SK-N-MC (cell line): ENCODE measurements at regions not wholly inside any gene's neighbourhood (a gene's known extent, or its start where the extent isn't known, plus 50 kb on each side); places are given as distances from the start of the nearest gene placed in this dataset.

Experiments
- DNase-seq: peaks from one replicate; pipeline ENCODE4 v3.0.0-alpha.2; 2011; ENCODE audit warnings: low read depth, low spot score
- H3K27ac ChIP-seq: fragments of 200-600 bp; sonication (generic); 2 replicates; pipeline ENCODE4 v1.5.1; 2016; ENCODE audit warnings: mixed run types
- H3K36me3 ChIP-seq: fragments of 200-600 bp; sonication (generic); 2 replicates; pipeline ENCODE4 v1.6.1; 2017; ENCODE audit warnings: antibody characterized with exemption, low read length, mixed read lengths; ENCODE audit not compliant: insufficient read depth
- H3K4me3 ChIP-seq: fragments of 200-600 bp; sonication (generic); 2 replicates; pipeline ENCODE4 v1.5.1; 2016
- H3K9ac ChIP-seq: fragments of 200-600 bp; sonication (generic); 2 replicates; pipeline ENCODE4 v1.8.0; 2017; ENCODE audit warnings: mixed run types, mixed read lengths; ENCODE audit not compliant: insufficient read length
- H3K9me3 ChIP-seq: fragments of 200-600 bp; sonication (generic); 2 replicates; pipeline ENCODE4 v1.6.1; 2017; ENCODE audit warnings: low read depth, mild to moderate bottlenecking, antibody characterized with exemption, low read length, moderate library complexity, mixed read lengths
- EZH2 ChIP-seq: fragments of 200-600 bp; sonication (generic); IDR thresholded peaks from one replicate; pipeline ENCODE4 v1.6.1; 2017; ENCODE audit warnings: antibody characterized with exemption
- FOXP2 ChIP-seq: optimal IDR thresholded peaks from 2 replicates; pipeline ENCODE3; 2011; ENCODE audit warnings: mild to moderate bottlenecking, moderate library complexity; ENCODE audit not compliant: insufficient read depth; ENCODE audit errors: extremely low read length, control extremely low read depth
- POLR2AphosphoS5 ChIP-seq: IDR thresholded peaks from 2 replicates; pipeline ENCODE4 v1.6.1; 2012; ENCODE audit warnings: mild to moderate bottlenecking, low read depth, low read length, borderline replicate concordance

- Histone ChIP-seq H3K9me3 (no peaks in the 10 kb centered on the region), H3K27ac (no peak overlapping the region), H3K4me3 (no peak overlapping the region), H3K36me3 (no peaks in the 10 kb centered on the region), H3K9ac (no peak overlapping the region)
- DNase-seq = no peak
- TF ChIP-seq POLR2AphosphoS5 (no peak), EZH2 (no peak), FOXP2 (no peak)
These were observed 745.8 kb downstream of the TRHDE start for GRCh38 chr12:73017981-73018380.

- no peak for DNase-seq
- TF ChIP-seq POLR2AphosphoS5 = no peak
- TF ChIP-seq FOXP2 = no peak
These were observed 781.7 kb downstream of the TRHDE start for GRCh38 chr12:73053893-73054292.

DNA sequence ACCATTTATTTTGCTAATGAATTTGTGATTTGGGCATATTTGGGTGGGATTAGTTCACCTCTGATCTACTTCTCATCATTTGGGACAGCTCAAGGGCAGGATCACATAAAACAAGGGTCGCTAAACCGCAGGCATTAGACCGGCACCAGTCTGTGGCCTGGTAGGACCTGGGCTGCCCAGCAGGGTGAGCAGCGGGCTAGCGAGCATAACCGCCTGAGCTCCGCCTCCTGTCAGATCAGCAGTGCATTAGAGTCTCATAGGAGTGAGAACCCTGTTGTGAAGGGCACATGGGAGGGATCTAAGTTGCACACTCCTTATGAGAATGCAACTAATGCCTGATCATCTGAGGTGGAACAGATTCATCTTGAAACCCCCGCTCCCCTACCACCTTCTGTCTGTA is 785.3 kb downstream of the TRHDE start:
- Histone ChIP-seq H3K4me3 (no peak overlapping the region), H3K36me3 (no peaks in the 10 kb centered on the region), H3K27ac (no peak overlapping the region), H3K9me3 (no peaks in the 10 kb centered on the region), H3K9ac (no peak overlapping the region)
- no peak for DNase-seq
- TF ChIP-seq EZH2 = no peak

More at GRCh38 chr12:73053893-73054292, 781.7 kb downstream of the TRHDE start:
- no peak overlapping the region for H3K4me3 ChIP-seq
- no peaks in the 10 kb centered on the region for H3K36me3 ChIP-seq
- no peak overlapping the region for H3K9ac ChIP-seq
- no peak overlapping the region for H3K27ac ChIP-seq
- no peaks in the 10 kb centered on the region for H3K9me3 ChIP-seq

DNA sequence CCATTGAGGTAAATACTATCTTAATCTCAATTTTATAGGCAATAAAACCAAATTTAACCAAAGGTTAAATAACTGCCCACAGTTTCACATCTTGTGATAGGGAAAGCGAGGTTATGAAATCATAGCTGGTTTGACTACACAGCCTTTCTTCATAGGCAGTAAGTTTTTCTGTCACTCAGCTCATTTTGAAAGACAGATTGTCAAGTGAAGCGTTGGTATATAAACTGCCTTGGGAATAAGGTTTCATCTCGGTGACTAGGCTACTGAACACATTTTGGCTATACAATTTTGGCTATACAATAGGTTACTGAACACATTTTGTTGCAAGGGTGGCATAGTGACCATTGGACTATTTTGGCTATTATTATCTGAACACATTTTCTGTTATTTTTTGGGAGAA is 793.7 kb downstream of the TRHDE start:
- TF ChIP-seq EZH2 = no peak
- TF ChIP-seq POLR2AphosphoS5 = no peak
- H3K9ac ChIP-seq = no peak overlapping the region
- no peak for DNase-seq

GRCh38 chr12:73067616-73068015 is 795.4 kb downstream of the TRHDE start:
- no peak overlapping the region for H3K27ac ChIP-seq
- H3K9ac ChIP-seq = no peak overlapping the region
- no peak overlapping the region for H3K4me3 ChIP-seq
- H3K9me3 ChIP-seq = no peaks in the 10 kb centered on the region
- no peak for DNase-seq
- TF ChIP-seq FOXP2 = no peak
- TF ChIP-seq POLR2AphosphoS5 = no peak
- no peak for TF ChIP-seq EZH2
- H3K36me3 ChIP-seq = no peaks in the 10 kb centered on the region

More for the DNA sequence above, 793.7 kb downstream of the TRHDE start:
- Histone ChIP-seq H3K4me3 (no peak overlapping the region), H3K9me3 (no peaks in the 10 kb centered on the region), H3K36me3 (no peaks in the 10 kb centered on the region), H3K27ac (no peak overlapping the region)

GRCh38 chr12:73072214-73072613 is 800.0 kb downstream of the TRHDE start:
- H3K9ac ChIP-seq = no peak overlapping the region
- TF ChIP-seq EZH2 (no peak), POLR2AphosphoS5 (no peak), FOXP2 (no peak)
- H3K27ac ChIP-seq = no peak overlapping the region

GRCh38 chr12:73076760-73077159 is 804.6 kb downstream of the TRHDE start:
- Histone ChIP-seq H3K36me3 (no peaks in the 10 kb centered on the region), H3K27ac (no peak overlapping the region), H3K9ac (no peak overlapping the region), H3K4me3 (no peak overlapping the region), H3K9me3 (no peaks in the 10 kb centered on the region)
- no peak for TF ChIP-seq FOXP2
- no peak for TF ChIP-seq EZH2
- TF ChIP-seq POLR2AphosphoS5 = no peak
- DNase-seq = no peak

More at GRCh38 chr12:73072214-73072613, 800.0 kb downstream of the TRHDE start:
- Histone ChIP-seq H3K36me3 (no peaks in the 10 kb centered on the region), H3K4me3 (no peak overlapping the region), H3K9me3 (no peaks in the 10 kb centered on the region)
- no peak for DNase-seq

GRCh38 chr12:73083736-73084135 is 811.6 kb downstream of the TRHDE start:
- no peak for DNase-seq
- Histone ChIP-seq H3K4me3 (no peak overlapping the region), H3K9ac (no peak overlapping the region), H3K36me3 (no peaks in the 10 kb centered on the region), H3K27ac (no peak overlapping the region), H3K9me3 (no peaks in the 10 kb centered on the region)
- TF ChIP-seq FOXP2 = no peak
- no peak for TF ChIP-seq EZH2
- no peak for TF ChIP-seq POLR2AphosphoS5

DNA sequence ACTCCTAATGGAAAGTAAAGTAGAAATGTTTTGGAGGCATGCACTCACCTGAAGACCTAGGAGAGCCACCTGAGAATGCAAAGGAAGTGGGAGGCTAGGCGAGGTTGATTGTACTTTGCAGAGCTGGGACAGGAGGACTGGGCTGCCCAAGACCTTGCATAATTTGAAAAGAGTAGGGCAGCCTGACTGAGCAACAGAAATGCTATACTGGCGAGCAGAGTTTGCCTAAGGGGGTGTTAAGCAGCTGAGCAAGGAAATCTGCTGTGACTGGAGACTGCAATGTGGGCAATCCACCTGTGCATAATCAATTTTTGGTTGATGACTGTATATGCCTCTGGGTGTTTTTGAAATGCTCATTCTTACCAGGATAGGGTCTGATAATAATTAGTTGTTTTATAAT is 834.1 kb downstream of the TRHDE start:
- Histone ChIP-seq H3K9me3 (no peaks in the 10 kb centered on the region), H3K36me3 (no peaks in the 10 kb centered on the region), H3K27ac (no peak overlapping the region), H3K4me3 (no peak overlapping the region), H3K9ac (no peak overlapping the region)
- TF ChIP-seq POLR2AphosphoS5 (no peak), EZH2 (no peak), FOXP2 (no peak)
- DNase-seq = no peak
